AG04449 (cell line): ENCODE measurements at regions not wholly inside any gene's neighbourhood (a gene's known extent, or its start where the extent isn't known, plus 50 kb on each side); places are given as distances from the start of the nearest gene placed in this dataset.

Source experiments
- CTCF ChIA-PET: fragments of 350-600 bp; formaldehyde crosslinking; extraction: SDS; loops from one replicate; lab custom pipeline; 2021; ENCODE audit warnings: antibody characterized with exemption; lab: Yijun Ruan, JAX
- POLR2A ChIA-PET: fragments of 400-600, 350-600 bp; formaldehyde crosslinking; extraction: SDS; loops from one replicate; lab custom pipeline; 2020; ENCODE audit warnings: antibody characterized with exemption, inconsistent platforms; lab: Yijun Ruan, JAX
- DNase-seq: peaks from one replicate; pipeline ENCODE4 v3.0.0-alpha.2; 2010; ENCODE audit warnings: low read depth, low spot score
- H3K4me3 ChIP-seq: 2 replicates; pipeline ENCODE4 v1.5.1; 2011; ENCODE audit warnings: low read depth, mild to moderate bottlenecking, control low read depth, low read length
- CTCF ChIP-seq: IDR thresholded peaks from one replicate; pipeline ENCODE4 v1.5.1; 2011; ENCODE audit warnings: mild to moderate bottlenecking, moderate library complexity, low read length, control low read depth, inconsistent platforms; ENCODE audit not compliant: insufficient read depth; ENCODE audit errors: missing control alignments

GRCh38 chr3:18295171-18295920 is 129.8 kb downstream of the SATB1 start:
- CTCF ChIA-PET, result interaction anchor here (0.6 to 1.6 kb wide), 19 partner anchors 9 to 881 kb away, joined by 3 to 9 read pairs (median 3); partner anchors contain the start of gene TBC1D5
- POLR2A ChIA-PET, result no interaction called here
- no peak overlapping the region for H3K4me3 ChIP-seq
- DNase-seq, result peak; percentile 61
- TF ChIP-seq CTCF, result peak; percentile 62

- ChIA-PET CTCF (no interaction called here), POLR2A (no interaction called here)
- DNase-seq, result no peak
- TF ChIP-seq CTCF, result no peak
- no peak overlapping the region for H3K4me3 ChIP-seq
Observed at GRCh38 chr3:18290157-18290556, 135.0 kb downstream of the SATB1 start.

GRCh38 chr3:18288243-18288642 is 136.9 kb downstream of the SATB1 start:
- H3K4me3 ChIP-seq, result no peak overlapping the region
- POLR2A ChIA-PET, result no interaction called here
- no peak for TF ChIP-seq CTCF
- no peak for DNase-seq
- CTCF ChIA-PET, result no interaction called here

- TF ChIP-seq CTCF, result no peak
- no peak for DNase-seq
- ChIA-PET CTCF (no interaction called here), POLR2A (no interaction called here)
- H3K4me3 ChIP-seq, result no peak overlapping the region
Observed at GRCh38 chr3:18284716-18285115, 140.4 kb downstream of the SATB1 start.

- no peak for TF ChIP-seq CTCF
- CTCF ChIA-PET, result no interaction called here
- no peak overlapping the region for H3K4me3 ChIP-seq
- no peak for DNase-seq
- POLR2A ChIA-PET, result no interaction called here
Observed at GRCh38 chr3:18283680-18284079, 141.5 kb downstream of the SATB1 start.

GRCh38 chr3:18282507-18282906 is 142.6 kb downstream of the SATB1 start:
- no peak for TF ChIP-seq CTCF
- no peak overlapping the region for H3K4me3 ChIP-seq
- no peak for DNase-seq
- POLR2A ChIA-PET, result no interaction called here
- CTCF ChIA-PET, result interaction anchor here (1.3 kb wide), 1 partner anchor 11 kb away, joined by 3 read pairs; no protein-coding TSS in a partner anchor
